ENCODE measurements at regions not wholly inside any gene's neighbourhood (a gene's known extent, or its start where the extent isn't known, plus 50 kb on each side); places are given as distances from the start of the nearest gene placed in this dataset.

DNA sequence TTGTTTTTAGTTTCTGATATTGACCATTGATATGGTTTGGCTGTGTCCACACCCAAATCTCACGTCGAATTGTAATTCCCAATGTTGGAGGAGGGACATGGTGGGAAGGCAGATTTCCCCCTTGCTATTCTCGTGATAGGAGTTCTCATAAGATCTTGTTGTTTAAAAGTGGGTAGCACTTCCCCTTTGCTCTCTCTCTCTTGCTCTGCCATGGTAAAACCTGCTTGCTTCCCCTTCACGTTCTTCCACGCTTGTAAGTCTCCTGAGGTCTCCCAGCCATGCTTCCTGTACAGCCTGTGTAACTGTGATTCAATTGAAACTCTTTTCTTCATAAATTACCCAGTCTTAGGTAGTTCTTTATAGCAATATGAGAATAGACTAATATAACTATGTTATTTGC is 203.6 kb upstream of the CHORDC1 start:
- TF ChIP-seq, protein P1, sequence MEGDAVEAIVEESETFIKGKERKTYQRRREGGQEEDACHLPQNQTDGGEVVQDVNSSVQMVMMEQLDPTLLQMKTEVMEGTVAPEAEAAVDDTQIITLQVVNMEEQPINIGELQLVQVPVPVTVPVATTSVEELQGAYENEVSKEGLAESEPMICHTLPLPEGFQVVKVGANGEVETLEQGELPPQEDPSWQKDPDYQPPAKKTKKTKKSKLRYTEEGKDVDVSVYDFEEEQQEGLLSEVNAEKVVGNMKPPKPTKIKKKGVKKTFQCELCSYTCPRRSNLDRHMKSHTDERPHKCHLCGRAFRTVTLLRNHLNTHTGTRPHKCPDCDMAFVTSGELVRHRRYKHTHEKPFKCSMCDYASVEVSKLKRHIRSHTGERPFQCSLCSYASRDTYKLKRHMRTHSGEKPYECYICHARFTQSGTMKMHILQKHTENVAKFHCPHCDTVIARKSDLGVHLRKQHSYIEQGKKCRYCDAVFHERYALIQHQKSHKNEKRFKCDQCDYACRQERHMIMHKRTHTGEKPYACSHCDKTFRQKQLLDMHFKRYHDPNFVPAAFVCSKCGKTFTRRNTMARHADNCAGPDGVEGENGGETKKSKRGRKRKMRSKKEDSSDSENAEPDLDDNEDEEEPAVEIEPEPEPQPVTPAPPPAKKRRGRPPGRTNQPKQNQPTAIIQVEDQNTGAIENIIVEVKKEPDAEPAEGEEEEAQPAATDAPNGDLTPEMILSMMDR (conservative IDR thresholded peaks at IDR 0.05; ENCODE audit: low read depth, low read length), result no peak
- TF ChIP-seq RCOR1 (IDR thresholded peaks at IDR 0.05; ENCODE audit: insufficient replicate concordance, low read length), result no peak
- no peak for TF ChIP-seq POLR2A (IDR thresholded peaks at IDR 0.05; ENCODE audit: low read depth, low read length)
- no peak for TF ChIP-seq RFX5 (IDR thresholded peaks at IDR 0.05; ENCODE audit: low read depth, low read length)
- TF ChIP-seq, protein P2, sequence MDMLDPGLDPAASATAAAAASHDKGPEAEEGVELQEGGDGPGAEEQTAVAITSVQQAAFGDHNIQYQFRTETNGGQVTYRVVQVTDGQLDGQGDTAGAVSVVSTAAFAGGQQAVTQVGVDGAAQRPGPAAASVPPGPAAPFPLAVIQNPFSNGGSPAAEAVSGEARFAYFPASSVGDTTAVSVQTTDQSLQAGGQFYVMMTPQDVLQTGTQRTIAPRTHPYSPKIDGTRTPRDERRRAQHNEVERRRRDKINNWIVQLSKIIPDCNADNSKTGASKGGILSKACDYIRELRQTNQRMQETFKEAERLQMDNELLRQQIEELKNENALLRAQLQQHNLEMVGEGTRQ (IDR thresholded peaks at IDR 0.05; ENCODE audit: low read depth, low read length), result no peak
- TF ChIP-seq MAZ (IDR thresholded peaks at IDR 0.05; ENCODE audit: borderline replicate concordance, low read depth, low read length), result no peak
- no peak for TF ChIP-seq CHD1 (IDR thresholded peaks at IDR 0.05; ENCODE audit: low read depth, low read length)
- TF ChIP-seq MXI1 (IDR thresholded peaks at IDR 0.05; ENCODE audit: borderline replicate concordance, low read depth, low read length), result no peak
- TF ChIP-seq NFE2L2 (IDR thresholded peaks at IDR 0.05; ENCODE audit: low read depth, low read length), result no peak
- TF ChIP-seq RAD21 (IDR thresholded peaks at IDR 0.05; ENCODE audit: low read length), result no peak
- TF ChIP-seq MAFK (IDR thresholded peaks at IDR 0.05; ENCODE audit: low read depth, low read length), result no peak

Measured in IMR-90 (cell line).